RPMI8226 (cell line): ENCODE measurements at regions not wholly inside any gene's neighbourhood (a gene's known extent, or its start where the extent isn't known, plus 50 kb on each side); places are given as distances from the start of the nearest gene placed in this dataset.
"Not testable (repeated sequence)": the region's sequence is repeated elsewhere in the genome, so short reads cannot be mapped to it uniquely, and the experiment has no call there.

ENCODE experiments used
- DNase-seq: peaks from one replicate; pipeline ENCODE4 v3.0.0-alpha.2; 2015

DNA sequence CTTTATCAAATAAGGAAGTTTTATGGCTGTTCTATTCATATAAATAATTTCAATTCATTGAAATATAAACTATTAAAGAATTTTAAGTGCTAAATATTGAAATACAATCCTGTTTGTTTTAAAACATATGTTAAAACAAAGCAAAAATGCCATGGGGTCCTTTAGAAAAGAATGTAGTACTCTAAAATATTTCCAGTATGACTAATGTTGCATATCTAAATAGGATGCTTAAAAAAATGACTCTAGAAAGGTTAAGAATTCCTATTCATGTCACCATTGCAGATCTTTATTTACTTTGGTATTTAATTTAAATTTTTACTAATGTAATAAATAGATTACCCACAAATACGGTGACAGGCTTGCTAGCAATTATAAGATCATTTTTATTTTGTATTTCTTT, 132.3 kb downstream of the ZNF608 start:
- DNase-seq = no peak

DNA sequence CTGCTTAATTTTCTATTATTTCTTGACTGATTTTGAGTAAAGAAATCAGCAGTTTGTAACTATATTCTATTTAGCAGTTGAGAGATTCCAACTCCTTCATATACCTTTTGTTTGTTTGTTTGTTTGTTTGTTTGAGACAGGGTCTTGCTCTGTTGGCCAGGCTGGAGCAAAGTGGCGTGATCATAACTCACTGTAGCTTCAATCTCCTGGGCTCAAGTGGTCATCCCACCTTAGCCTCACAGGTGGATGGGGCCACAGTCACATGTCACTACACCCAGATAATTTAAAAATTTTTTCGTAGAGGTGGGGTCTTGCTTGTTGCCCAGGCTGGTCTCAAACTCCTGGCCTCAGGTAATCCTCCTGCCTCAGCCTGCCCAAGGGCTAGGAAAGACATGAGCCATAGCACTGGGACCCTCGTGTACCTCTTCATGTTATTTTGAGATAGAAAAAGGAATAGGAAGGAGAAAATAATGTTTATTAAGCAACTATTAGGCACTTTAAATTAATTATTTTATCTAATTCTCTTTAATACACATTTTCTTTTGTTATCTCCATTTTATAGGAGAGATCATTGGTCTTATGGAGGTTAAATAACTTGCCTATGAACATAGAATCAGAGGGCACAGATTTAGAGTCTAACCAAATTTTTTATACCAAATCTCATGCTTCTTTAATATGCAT, 133.0 kb downstream of the ZNF608 start:
- DNase-seq = no peak

DNA sequence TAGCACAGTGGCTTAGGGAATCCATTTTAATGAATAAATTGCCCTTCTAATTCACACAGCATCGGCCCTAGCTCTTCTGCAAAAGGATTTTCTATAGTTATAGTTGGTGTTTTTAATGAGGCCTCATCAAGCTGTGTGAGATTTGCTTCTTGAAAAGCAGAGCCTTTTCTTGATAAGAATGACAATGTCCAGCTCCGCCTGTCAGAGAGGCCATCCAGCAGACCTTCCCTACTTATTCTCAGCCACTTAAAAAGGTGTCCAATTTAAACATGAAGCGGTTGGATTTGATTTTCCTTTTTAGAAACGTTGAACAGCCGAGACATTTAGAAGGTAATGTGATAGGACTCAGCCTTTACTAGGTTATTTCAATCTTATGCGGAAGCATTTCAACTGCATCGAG, 134.4 kb downstream of the ZNF608 start:
- DNase-seq = no peak

DNA sequence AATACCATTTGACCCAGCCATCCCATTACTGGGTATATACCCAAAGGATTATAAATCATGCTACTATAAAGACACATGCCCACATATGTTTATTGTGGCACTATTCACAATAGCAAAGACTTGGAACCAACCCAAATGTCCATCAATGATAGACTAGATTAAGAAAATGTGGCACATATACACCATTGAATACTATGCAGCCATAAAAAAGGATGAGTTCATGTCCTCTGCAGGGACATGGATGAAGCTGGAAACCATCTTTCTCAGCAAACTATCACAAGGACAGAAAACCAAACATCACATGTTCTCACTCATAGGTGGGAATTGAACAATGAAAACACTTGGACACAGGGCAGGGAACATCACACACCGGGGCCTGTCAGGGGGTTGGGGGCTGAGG, 135.2 kb downstream of the ZNF608 start:
- not testable (repeated sequence) for DNase-seq

DNA sequence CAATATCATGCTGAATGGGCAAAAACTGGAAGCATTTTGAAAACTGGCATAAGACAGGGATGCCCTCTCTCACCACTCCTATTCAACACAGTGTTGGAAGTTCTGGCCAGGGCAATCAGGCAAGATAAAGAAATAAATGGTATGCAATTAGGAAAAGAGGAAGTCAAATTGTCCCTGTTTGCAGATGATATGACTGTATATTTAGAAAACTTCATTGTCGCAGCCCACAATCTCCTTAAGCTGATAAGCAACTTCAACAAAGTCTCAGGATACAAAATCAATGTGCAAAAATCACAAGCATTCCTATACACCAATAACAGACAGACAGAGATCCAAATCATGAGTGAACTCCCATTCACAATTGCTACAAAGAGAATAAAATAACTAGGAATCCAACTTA, 136.8 kb downstream of the ZNF608 start:
- DNase-seq = not testable (repeated sequence)

DNA sequence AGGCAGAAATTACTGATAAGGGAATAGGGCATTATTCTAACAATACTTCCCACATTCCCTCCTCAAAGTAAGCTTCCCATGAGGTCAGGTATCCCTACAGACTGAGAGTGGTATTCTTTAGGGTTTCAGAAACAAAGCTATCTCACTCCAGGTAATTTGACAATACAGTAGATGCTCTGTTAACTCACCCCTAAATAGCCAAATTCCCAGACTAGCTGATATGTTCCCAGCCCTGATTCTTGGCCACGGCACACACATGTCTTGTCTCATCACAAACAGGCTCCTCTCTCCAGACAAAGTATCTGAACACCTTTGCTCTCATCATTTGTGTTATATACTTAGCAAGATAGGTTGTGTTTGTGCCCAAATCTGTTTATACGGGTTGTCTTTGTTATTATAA, 139.9 kb downstream of the ZNF608 start:
- DNase-seq = no peak

DNA sequence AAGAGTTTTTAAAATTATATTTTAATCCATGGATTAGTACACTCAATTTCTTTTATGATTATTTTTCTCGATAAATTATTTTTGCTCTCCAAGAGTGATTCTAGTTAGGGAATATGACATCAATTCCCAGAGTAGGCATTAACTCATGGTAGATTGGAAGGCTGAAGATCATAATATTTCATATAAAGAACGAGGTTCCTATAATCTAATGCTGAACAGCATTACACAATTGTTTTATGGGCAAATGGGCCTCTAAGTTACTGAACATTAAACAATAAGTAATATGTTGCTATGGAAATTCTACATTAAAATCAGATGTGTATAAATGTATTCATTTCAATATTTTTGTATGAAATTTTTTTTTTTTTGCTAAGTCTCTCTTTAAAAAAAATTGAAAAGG, 140.3 kb downstream of the ZNF608 start:
- no peak for DNase-seq

DNA sequence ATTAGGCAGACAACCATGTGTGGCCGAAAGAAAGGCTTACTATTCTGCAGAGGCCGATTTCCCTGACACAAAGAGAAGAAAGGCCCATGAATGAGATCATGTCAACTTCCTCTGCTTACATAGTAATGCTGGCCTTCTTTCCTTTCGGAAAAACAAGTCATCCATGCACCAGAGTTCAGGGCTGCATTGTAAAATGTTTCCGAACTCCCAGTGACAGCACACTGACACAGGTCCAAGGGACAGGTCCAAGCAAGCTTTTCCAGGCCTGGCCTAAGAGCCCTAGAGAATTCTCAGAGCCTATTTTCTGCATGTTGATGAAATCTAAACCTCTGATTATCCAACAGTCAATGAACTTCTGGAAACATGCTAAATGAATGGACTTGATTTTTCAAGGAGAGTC, 140.9 kb downstream of the ZNF608 start:
- DNase-seq = no peak

DNA sequence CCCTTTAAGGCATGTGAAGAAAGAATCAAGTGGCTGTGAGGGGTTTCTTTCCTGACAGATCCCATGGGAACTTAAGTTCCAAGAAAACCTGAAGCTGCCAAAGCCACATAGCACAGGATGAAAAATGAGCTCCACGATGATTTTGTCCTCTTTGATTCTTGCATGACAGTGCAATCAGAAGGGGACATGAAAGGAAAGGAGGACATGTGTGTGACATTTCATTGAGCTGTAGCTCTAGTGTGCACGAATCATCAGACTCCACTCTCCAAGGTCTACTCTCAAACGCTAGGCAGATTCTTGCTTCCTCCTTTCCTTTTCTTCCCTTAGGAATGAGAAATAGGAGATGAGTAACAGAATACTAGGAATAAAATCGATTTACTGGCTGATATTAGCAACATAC, 142.0 kb downstream of the ZNF608 start:
- DNase-seq = no peak

DNA sequence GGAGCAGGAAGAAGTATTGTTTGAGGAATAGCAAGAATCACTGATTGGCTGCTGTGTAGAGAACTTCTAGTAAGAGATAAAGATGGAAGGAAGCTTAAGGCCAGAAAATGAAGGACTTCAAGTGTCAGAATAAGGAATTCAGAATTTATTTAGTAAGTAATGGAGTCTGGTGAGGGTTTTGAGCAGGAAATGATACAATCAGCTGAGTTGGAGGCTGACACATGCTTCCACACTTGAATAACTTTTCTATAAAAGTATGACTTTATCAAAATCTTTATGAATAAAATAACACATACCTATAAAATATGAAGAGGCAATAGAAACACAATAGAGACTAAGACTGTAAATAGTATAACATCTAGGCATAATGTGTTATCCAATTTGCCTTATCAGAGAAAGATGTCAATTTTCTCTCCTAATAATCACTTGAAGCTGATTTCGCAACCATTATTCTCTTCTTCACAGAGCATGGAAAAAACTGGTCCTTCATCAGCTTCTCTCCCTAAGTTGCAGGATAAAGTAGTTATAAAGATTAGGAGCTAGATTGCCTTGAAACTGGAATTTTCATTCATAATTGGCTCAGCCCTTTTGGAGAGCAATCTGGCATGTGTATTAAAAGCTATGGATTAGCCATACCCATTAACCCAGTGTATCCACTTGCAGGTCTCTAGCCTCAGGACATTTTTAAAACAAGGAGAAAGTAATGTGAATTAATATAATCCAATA, 143.4 kb downstream of the ZNF608 start:
- DNase-seq = no peak

DNA sequence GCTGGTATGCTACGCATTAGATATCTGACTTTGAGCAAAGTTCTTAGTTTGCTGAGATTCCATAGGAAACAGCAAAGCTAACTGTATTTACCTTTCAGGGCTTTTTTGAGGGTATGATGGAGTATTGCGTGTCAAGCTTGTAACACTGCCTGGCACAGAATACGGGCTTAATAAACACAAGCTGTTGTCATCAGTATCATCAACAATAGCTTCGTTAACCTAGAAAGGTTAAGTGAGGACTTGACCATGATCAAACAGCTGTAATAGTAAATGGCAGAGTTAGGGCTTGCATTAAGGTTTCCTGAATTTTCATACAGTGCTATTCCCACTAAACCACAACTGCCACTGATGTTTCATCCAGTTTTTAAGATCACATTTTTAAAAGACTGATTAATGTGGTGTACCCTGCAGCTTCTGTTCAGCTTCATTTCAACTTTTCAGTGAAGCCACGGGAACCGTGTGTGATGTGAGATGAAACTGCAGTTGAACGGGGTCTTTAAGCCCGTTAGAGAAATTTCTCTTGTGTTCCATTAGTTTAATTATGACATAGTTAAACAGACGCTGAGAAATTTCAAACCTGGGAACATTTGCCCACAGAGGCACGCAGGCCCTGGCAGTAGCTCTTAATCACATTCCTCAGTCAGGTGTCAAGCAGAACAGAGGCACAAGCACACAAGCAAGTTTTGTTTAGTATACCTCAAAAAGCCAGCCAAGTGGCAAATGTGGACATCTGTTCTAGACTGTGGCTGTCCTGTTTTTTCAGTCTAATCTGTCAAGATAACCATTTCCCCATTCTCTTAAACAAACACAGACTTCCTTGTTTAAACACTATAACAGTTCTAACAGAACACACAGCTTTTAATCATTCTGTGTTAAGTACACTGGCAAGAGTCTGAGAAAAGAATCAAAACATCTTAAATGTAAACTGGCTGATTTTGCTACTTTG, 147.1 kb downstream of the ZNF608 start:
- no peak for DNase-seq

DNA sequence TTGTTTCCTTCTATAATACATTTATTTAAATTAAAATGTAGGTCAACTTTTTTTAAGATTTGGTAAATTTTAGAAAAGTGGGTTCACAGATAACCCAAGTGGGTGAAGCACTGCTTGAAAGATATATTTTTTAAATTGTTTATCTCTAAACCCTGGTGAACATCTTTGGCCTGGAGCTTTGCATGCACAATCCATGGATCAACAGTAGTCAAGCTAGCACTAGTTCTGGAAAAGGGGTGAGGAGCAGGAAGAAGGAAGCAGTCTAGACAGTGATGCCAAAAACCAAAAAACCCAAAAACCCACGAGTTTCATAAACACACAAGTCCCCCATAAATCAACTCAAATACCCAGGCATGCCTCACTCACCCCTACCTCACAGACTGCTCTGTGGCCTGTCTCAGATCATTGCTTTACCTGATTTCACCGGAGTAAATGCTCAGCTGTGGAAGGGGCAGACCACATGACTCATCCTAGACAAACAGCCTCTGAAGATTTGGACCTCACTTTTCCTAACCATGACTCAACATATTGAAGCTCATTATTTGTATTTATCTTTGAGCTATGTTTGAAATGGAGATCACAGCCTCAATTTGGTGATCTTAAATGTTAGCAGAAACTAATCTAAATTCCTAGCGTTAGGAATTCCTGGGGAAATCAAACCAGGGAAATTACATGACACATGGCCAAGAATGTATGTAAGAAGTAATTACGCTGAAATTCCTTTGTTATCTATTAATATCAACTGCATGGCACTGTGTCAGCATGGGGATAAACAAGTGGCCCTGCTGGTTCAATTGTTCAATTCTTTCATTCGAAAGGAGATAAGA, 149.6 kb downstream of the ZNF608 start:
- no peak for DNase-seq

DNA sequence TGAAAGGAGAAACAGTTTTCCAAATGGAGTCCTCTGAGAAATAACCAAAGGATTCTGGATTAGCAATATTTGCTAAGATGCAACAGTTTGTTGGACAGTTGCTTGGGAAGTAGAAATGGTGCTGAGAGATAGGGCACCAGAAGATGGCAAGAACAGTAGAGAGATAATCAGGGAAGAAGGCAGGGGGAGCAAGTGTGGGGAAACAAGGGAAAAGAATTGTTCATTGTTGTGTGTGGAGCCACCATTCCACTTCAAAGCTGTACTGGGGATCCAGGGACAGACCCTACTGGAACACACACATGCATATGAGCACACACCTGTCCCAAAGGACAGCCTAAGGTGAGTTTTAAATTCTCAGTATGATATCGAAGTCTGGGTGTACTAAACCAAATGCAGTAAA, 152.5 kb downstream of the ZNF608 start:
- no peak for DNase-seq

DNA sequence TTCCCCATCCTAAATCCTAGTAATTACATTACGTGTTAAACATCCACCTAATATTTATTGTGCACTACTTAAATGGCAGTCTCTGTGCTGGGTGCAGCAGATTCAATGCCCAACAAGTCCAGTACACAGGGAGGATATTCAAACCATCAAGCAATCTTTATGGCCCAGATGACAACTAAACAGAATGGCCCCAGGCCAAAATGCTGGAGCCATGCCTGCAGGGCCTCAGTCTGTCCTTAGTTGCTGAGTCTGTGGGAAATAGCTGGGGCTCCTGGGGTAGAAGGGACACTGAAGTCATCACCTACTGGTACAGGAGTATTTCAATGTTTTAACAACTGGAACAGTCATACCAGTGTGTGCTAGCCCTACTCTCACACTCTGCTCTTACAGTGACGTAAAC, 153.5 kb downstream of the ZNF608 start:
- DNase-seq = no peak

DNA sequence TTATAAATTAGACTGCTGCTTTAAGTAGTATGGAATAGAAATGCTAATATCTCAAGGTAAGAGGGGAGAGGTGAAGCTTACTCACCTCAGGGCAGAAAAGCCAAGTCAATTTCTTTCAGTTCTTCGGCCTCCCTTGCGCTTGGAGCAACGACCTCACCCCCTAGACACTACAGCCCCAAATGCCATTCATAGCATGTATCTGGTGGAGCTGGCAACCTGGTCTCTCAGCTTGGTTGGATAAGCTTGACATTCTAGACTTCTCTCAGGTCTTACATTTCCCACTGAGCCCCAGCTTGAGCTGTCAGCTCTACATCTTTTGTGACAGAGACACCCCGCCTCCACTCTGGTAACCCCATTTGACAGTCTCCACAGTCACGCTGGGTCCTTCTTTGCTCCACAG, 154.9 kb downstream of the ZNF608 start:
- no peak for DNase-seq

DNA sequence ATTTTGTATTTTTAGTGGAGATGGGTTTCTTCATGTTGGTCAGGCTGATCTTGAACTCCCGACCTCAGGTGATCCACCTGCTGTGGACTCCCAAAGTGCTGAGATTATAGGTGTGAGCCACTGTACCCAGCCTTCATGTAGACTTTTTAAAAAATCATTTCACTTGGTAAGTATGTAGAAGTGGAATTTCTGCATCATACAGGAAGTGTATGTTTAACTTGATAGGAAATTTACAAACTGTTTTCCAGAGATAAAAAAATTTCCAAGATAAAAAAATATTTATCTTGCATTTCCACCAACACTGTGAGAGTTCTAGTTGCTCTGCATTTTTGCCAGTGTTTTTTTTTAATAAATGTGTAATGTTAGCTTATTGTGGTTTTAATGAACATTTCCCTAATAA, 155.8 kb downstream of the ZNF608 start:
- no peak for DNase-seq

DNA sequence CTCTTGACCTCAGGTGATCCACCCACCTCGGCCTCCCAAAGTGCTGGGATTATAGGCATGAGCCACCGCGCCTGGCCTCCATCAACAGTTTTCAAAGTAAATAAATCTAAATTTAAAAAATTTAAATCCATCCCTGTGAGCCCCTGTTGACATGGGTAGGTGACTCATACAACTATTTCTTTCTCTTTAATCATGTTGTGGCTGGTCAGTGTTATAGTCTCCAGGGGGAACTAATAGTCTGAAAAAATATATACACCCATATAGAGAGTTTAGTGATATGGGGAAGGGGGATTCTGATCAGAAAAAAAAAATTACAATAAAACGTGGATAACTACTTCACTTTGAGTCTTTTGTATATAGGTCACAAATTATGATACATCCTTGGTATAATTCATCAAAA, 159.2 kb downstream of the ZNF608 start:
- no peak for DNase-seq

DNA sequence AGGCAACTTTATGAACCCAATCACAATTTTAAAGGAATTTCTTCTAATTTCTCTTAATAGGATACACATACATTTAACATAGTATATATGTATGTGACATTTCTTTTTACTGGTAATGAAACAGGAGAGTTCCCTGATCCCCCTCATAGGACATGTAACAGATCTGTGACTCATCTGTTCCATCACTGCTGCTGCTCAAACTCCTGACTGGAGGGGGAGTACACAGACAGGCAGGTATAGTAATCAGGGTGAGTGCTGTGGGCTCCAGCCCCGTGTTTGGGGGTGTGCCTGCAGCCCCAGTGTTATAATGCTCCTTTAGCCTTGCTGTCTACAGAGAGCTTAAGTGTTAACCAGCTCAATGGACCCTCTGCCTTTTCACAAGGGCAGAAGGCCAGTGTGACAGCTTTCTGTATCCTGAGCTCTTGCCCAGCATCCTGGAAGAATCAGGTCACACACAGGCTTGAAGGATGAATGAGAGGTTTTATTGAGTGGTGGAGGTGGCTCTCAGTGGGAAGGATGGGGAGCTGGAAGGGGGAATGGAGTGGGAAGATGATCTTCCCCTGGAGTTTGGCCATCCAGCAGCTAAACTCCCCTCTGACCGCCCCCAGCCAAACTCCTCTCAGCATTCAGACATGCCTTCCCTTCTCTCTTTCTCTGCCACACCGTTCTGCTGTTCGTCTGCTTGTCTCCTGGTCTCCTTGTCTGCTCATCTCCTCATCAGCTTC, 161.3 kb downstream of the ZNF608 start:
- no peak for DNase-seq

DNA sequence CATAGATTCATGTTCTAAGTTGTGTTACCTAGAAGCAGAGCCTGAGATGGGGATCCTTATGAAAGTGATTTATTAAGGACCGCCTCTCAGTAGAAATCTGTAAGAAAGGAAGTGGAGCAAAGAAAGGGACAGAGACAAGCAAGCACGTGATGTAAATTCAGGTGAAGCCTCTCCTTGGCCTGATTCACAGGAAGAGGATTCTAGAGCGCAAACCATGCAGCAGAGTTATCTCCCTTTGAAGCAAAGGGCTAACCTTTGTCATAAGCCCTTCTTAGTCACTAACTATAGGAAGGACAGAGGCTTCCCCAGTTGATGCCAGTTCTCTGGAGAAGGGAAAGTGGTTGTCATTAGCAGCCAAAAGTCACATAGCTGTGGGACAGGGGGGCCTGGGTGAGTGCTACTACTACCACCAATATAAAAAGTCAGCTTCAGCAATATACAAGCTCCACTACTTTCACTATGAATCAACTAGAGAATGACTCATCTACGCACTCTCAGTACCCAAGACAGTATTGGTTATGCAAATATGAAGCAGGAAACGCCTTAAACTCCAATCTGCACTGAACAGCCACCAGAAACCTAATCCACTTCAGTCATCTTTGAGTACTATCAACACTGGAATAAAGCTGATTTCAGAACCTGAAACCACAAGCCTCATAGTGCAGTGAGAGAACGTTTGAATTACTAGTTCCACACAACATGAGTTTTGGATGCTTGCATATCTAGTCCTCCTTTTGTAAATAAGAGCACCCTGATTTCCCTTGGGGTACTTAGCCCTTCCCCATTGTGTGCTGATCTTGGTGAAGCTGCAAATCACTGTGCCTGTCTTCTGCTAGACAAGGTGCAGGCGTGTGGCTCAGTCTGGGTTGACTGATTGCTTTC, 162.7 kb downstream of the ZNF608 start:
- DNase-seq = no peak

DNA sequence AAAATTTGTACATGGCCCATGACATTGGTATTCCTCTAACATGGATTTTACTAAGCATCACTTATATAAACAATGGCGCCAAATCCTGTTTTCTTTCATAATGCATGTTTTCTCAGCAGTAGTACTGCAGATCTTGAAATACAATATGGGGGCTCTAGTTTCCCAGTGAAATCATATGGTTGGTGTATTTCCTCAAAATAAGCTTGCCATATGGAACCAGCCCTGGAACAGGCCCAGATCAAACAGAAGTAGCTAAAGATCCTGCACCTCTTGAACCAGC, 163.9 kb downstream of the ZNF608 start:
- DNase-seq = no peak
